Caki2 (cell line): ENCODE measurements at regions not wholly inside any gene's neighbourhood (a gene's known extent, or its start where the extent isn't known, plus 50 kb on each side); places are given as distances from the start of the nearest gene placed in this dataset.
"Not testable (repeated sequence)": the region's sequence is repeated elsewhere in the genome, so short reads cannot be mapped to it uniquely, and the experiment has no call there.

ENCODE experiments used
- DNase-seq: peaks from one replicate; pipeline ENCODE4 v3.0.0-alpha.2; 2015; ENCODE audit warnings: low read depth
- in situ Hi-C: cut with HindIII; loops from 2 replicates; pipeline ENCODE4 v1.10.0; 2016; ENCODE audit warnings: low sequenced_read_pairs, low pct_unique_long_range_greater_than_20kb, mixed read lengths

DNA sequence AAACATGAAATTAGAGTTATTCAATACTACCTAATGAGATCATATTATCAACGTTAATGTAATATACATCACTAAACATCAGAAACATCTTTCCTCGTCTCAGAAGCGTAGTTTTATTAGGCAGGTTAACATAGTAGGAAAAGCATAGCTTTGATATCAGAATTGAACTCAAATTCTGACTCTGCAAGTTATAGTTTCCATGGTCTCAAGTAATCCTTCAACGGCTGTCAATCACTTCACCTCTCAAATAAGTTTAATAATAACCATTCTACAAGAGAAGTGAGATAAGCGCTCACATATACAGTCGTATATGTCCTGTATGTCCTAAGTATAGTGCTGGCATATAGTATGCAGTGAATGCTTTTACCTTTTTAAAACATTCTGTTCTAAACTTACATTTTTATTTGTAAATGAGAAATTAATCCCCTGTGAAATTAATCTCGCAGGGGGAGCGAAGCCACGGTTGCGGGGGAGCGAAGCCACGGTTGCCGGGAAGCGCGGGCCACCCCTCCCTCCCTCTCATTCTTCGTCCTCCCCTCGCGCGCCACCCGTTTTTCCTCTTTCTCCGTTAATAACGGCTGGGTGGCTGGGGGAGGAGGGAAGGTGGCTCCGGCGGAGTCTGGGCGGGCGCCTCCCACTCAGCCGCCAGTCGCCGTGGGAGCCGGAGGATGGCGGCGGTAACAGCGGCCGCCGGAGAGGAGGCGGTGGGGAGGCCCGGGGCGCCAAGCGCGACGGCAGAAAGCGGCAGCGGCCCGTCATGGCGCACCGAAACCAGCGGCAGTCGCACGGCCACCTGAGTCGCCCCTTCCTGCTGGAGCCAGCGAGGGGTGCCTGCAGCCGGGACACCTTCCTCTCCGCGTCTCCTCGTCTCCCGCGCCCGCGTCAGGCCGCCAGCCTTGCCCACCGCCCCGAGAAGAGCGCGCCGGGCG lies 163.8 kb downstream of the KBTBD2 start:
- in situ Hi-C loops: not testable (repeated sequence)
- peak; percentile 76 for DNase-seq

DNA sequence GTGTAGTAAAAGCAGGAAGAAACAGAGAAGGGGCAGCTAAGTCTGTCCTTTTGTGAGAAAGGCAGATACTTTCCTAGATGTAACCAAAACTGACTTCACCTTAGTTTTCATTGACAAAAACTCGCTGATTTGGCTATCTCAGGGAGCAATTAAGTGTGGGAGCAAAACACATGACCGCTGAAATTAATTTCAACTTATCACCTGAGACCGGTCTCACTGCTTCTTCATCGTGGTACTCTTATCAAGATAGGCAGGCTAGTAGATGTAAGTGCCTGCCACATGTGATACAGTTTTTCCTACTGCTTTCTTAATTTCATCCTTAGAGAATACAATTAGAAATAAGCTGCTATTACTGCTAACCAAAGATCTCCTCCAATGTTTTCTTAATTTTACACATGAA lies 168.7 kb downstream of the KBTBD2 start:
- in situ Hi-C loops: not testable (repeated sequence)

GRCh38 chr7:32694182-32694581 lies 197.4 kb downstream of the KBTBD2 start:
- in situ Hi-C loops: no loop called here
- DNase-seq: no peak

More for the DNA sequence above, 168.7 kb downstream of the KBTBD2 start:
- DNase-seq: not testable (repeated sequence)

DNA sequence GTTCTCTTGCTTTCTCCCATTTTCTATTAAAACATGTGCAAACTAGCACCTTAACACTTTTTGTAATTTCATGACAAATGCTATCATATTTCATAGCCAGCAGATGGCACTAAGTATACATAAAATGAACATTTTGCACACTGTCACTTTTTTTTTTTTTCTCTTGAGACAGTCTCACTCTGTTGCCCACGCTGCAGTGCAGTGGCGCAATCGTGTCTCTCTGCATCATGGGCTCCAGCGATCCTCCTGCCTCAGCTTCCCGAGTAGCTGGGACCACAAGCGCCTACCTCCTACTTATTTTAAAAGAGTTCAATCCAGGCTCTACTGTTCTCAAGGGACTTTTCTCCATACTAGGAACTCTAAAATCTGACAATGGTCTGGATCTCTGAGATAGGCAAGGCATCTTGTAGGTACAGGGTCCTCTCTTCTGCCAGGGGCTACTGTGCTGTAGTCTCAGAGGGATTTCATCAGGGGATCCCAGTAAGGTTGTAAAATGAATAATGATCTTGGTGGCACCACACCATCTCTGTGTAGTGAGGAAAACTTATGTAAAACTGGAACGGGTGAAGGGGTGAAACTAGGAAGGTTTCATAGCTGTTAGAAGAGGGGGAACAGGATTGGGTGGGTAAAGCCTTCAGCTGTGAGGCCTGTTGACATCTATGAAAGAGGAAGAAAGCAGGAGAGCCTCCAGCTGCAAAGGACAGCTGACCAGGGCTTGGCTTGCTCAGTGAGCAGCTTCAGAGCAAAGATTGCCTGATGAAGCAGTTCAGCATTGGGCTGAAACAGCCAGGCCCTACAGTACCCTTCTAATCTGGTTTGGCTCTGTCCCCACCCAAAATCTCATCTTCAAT lies 196.9 kb downstream of the AVL9 start:
- DNase-seq: peak; percentile 63
- in situ Hi-C loops: not testable (repeated sequence)

DNA sequence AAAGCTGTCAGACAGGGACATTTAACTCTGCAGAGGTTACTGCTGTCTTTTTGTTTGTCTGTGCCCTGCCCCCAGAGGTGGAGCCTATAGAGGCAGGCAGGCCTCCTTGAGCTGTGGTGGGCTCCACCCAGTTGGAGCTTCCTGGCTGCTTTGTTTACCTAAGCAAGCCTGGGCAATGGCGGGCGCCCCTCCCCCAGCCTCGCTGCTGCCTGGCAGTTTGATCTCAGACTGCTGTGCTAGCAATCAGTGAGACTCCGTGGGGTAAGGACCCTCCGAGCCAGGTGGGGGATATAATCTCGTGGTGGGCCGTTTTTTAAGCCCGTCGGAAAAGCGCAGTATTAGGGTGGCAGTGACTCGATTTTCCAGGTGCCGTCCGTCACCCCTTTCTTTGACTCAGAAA lies 192.8 kb downstream of the AVL9 start:
- in situ Hi-C loops, DNase-seq: not testable (repeated sequence)

- DNase-seq: no peak
- in situ Hi-C loops: no loop called here
Observed at GRCh38 chr7:32681174-32681518, 185.9 kb downstream of the AVL9 start.

DNA sequence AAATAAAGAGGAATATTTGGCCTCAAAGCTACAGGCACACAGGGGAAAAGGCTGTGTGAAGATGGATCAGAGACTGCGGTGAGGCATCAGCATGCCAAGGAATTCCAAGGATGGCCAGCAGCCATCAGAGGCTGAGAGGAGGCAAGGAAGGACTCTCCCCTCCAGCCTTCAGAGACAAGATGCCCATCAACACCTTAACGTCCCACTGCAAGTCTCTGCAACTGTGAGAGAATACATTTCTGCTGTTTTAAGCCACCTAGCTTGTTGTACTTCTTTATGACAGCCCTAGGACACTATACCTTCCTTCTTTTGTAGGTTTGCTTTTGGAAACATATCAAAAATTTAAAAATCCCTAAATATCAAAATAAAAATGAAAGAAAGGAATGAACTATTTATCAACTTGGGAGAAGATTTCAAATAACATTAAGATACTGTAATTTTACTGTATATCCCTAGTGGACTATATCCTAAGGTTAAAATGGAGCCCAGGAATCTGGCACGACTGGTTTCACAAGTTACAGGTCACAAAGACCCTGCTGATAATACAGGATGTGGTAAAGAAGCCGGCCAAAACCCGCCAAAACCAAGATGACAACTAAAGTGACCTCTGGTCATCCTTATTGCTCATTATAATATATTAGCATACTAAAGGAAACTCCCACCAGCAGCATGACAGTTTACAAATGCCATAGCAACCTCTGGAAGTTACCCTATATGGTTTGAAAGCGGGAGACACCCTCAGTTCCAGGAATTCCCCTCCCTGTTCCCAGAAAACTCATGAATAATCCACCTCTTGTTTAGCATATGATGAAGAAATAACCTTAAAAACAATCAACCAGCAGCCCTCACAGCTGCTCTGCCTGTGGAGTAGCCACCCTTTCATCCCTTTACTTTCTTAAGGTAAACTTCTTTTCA lies 185.2 kb downstream of the AVL9 start:
- no peak for DNase-seq
- in situ Hi-C loops: no loop called here

- no peak for DNase-seq
Observed at GRCh38 chr7:32679192-32679591, 183.9 kb downstream of the AVL9 start.

DNA sequence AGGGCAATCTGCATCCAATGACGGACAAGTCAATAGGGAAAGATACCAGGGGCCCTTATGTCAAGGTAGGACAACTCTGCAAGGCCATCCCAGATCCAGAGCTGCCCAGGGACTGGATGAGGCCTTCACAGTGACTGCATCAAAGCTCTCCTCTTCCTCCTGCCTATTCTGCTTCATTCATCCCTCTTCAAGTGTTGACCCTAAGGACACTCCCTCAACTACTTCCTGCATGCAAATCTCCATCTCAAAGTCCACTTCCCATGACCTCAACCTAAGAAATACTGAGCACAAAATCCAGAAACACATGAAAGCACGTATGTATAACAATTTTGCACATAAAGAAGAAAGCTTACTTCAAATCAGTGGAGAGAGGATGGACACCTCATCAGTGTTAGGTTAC lies 182.3 kb downstream of the AVL9 start:
- no peak for DNase-seq
- in situ Hi-C loops: no loop called here

More at GRCh38 chr7:32679192-32679591, 183.9 kb downstream of the AVL9 start:
- in situ Hi-C loops: no loop called here

DNA sequence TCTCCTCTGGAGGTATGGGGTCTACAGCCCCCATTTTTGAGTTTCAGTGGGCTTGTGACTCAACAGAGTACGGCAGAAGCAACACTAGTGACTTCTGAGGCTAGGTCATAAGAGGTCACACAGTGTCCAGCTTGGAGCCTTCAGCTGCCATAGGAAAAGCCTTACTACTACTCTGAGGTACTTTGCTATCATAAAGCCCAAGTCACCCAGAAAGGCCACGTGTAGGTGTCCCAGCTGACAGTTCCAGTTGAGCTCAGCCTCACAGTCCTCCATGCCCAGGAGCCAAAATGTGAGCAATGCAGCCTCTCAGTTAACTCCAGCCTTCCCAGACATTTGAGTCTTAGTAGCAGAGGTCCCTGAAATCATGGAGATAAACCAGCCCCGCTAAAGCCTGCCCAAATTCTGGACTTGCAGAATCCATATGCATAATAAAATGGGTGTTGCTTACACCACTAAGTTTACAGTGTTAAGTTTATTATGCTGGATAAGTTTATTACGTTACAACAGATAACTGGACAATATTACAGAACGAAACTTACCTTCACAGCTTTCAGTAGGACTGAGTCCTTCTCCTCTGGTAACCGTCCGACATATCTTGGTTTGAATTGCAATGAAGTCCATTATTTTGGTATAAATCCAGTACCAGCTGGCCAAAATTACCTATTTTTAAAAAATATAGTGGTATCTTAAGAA lies 181.1 kb downstream of the AVL9 start:
- in situ Hi-C loops: no loop called here

DNA sequence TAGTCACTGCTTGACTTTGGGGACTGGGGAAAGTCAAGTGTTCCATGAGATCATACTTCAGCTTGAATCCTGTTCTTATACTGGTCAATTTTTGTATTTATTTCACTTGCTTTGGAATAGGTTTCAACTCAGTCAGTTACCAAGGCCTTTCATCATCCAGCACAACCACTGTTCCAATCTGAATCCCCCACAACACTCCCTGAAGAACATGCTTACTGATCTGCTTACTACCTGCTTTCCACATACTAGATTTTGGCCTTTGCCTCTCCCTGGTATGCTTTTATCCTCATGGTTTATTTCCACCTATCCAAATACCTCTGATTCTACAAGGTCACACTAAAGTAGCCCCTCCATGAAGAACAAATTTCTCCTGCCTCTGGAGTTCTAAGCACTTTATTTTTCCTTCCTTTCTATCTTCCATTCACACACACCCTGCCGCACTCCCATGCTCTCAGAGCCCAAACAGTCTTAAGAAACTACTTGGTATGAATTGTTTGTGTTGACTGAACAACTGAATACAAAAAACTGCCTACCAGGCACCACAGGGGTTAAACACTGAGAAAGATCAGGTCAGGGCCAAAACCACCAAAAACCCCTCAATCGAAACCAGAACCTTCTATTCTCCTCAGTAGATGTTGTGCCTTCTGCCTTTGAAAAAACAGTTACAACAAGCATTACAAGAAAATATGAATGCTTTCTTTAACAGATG lies 178.1 kb downstream of the AVL9 start:
- DNase-seq: no peak
- in situ Hi-C loops: no loop called here

More for the DNA sequence above, 181.1 kb downstream of the AVL9 start:
- DNase-seq: no peak

DNA sequence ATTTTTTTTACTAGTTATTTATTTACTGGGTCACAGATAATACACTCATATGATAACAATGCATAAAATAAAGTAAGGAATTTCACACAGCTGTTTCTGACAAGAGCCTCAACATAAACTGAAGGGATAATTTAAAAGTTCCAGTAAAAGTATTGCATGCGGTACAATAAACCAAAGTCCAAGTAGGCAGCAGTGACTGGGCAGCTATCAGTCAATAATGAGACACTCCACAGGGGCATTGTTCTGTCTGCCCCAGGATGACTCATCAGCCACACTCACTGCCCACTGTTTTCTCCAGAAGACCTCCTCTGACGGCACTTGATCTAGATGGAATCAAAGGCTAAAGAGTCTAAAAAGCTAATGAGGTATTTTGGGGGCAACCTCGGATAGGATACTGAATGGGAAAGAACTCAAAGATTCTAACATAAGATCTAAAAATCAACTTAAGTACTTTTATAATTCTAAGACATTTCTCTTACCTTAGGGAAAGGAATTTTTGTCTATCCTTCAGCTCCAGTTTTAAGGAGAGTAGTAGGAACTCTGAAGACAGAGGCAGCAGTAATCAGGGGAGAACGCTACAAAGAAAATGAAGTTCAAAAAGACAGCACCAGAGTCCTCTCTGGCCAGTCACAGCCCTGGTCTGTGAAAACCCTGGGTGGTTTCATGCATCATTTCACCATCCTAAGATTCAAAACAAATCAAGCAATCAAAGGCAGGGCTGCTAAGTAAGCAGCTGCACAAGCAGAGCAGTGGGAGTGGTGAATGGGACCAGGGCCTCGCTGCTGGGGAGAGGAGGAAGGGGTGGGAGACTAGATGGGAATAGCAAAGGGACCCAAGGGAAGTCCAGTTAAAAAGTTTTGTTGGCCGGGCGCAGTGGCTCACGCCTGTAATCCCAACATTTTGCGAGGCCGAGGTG lies 175.1 kb downstream of the AVL9 start:
- in situ Hi-C loops: no loop called here
- DNase-seq: peak; percentile 88

DNA sequence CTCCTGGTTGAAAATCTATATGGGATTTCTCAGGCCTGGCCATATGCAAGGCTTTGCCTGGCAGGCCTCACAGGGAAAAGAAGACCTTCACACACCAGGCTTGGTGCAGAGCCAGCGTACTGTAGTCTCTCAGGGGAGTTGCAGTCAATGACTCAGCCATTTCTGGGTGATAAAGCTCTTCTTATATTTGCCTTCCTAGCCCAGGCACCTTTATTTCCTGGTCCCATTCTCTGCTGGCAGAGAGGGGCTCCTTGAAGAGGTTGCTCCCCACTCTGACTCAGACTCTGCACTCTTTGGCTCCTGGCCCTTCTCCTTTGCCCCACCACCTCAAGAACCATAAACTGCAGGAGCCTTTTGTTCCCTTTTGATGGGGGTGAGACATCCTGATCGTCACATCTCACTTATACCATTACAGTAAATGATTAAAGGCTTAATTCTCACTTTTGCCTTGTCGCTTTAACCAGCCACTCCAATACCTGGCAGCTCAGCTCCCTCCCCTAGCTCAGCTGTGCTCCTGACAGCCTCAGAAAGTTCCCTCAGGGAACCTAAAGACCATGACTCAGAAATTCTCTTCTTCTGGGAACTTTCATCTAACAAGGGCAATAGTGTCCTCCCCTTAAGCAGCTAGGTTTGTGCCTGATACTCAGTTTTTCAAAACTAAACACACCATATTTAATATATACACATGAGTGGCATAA lies 174.0 kb downstream of the AVL9 start:
- peak; percentile 94 for DNase-seq
- in situ Hi-C loops: not testable (repeated sequence)

DNA sequence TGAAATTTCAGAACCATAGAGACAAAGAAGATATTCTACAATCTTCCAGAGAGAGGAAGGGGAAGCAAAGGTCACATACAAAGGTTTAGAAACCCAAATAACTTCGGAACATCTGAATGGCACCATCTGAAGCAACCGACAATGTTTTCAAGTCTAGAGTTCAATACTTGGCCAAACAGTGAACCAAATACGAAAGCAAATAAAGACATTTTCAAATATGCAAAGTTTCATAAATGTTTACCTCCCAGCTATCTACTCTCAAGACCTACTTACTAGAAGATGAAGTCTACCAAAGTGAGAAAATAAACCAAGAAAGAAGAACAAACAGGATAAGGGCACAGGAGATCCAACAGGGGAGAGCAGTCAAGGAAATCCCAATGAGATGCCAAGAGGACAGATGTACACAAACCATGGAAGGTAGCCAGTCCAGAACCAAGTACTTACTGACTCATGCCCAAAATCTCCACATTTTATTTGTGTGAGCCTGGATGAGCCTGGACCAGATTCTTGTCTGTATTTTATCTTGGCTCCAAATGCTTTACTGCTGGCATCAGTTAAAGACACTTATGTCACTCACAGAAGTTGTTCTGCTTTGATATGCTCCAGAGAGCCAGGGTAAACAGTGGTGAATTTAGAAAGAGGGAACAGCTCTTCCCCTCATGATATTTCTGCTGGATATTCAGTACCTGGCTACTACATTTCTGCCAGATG lies 173.3 kb downstream of the AVL9 start:
- peak; percentile 76 for DNase-seq
- in situ Hi-C loops: not testable (repeated sequence)

GRCh38 chr7:32667586-32667985 lies 172.3 kb downstream of the AVL9 start:
- DNase-seq, in situ Hi-C loops: not testable (repeated sequence)
